Left forelimb (tissue), 1 donor: ENCODE measurements at regions not wholly inside any gene's neighbourhood (a gene's known extent, or its start where the extent isn't known, plus 50 kb on each side); places are given as distances from the start of the nearest gene placed in this dataset.
"Not testable (repeated sequence)": the region's sequence is repeated elsewhere in the genome, so short reads cannot be mapped to it uniquely, and the experiment has no call there.

Experiments used
- DNase-seq: peaks from one replicate; pipeline ENCODE4 v3.0.0-alpha.2; 2018; ENCODE audit warnings: low spot score

GRCh38 chr11:91650802-91651201 is 573.8 kb upstream of the FAT3 start:
- no peak for DNase-seq

- no peak for DNase-seq
These were observed 583.5 kb upstream of the FAT3 start for GRCh38 chr11:91641153-91641552.

- DNase-seq = no peak
These were observed 585.3 kb upstream of the FAT3 start for GRCh38 chr11:91639359-91639758.

GRCh38 chr11:91630916-91631673 is 593.5 kb upstream of the FAT3 start:
- DNase-seq = no peak

GRCh38 chr11:91625495-91625894 is 599.1 kb upstream of the FAT3 start:
- DNase-seq = no peak

- DNase-seq = no peak
These were observed 600.6 kb upstream of the FAT3 start for GRCh38 chr11:91624021-91624420.

GRCh38 chr11:91608677-91609076 is 615.9 kb upstream of the FAT3 start:
- DNase-seq = no peak

GRCh38 chr11:91596111-91596510 is 628.5 kb upstream of the FAT3 start:
- DNase-seq = no peak

GRCh38 chr11:91591021-91591420 is 633.6 kb upstream of the FAT3 start:
- DNase-seq = no peak

- DNase-seq = no peak
These were observed 637.5 kb upstream of the FAT3 start for GRCh38 chr11:91587131-91587530.

- no peak for DNase-seq
These were observed 639.4 kb upstream of the FAT3 start for GRCh38 chr11:91585035-91585801.

- DNase-seq = no peak
These were observed 661.4 kb upstream of the FAT3 start for GRCh38 chr11:91563176-91563575.

- no peak for DNase-seq
These were observed 664.2 kb upstream of the FAT3 start for GRCh38 chr11:91560434-91560833.

GRCh38 chr11:91538065-91538464 is 686.6 kb upstream of the FAT3 start:
- DNase-seq = no peak

- DNase-seq = no peak
These were observed 688.3 kb upstream of the FAT3 start for GRCh38 chr11:91536366-91536765.

- no peak for DNase-seq
These were observed 695.7 kb upstream of the FAT3 start for GRCh38 chr11:91528965-91529364.

GRCh38 chr11:91527380-91528030 is 697.1 kb upstream of the FAT3 start:
- DNase-seq = no peak

- no peak for DNase-seq
These were observed 710.9 kb upstream of the FAT3 start for GRCh38 chr11:91513734-91514133.

GRCh38 chr11:91497847-91498246 is 726.8 kb upstream of the FAT3 start:
- DNase-seq = no peak

- DNase-seq = no peak
These were observed 728.8 kb upstream of the FAT3 start for GRCh38 chr11:91495837-91496236.

- no peak for DNase-seq
These were observed 734.6 kb upstream of the FAT3 start for GRCh38 chr11:91489989-91490388.

- DNase-seq = not testable (repeated sequence)
These were observed 740.7 kb upstream of the FAT3 start for GRCh38 chr11:91483956-91484355.

- not testable (repeated sequence) for DNase-seq
These were observed 742.7 kb upstream of the FAT3 start for GRCh38 chr11:91481875-91482274.
